OCI-LY3 (cell line): ENCODE measurements at regions not wholly inside any gene's neighbourhood (a gene's known extent, or its start where the extent isn't known, plus 50 kb on each side); places are given as distances from the start of the nearest gene placed in this dataset.
A peak's percentile ranks its signal among the peaks of the same experiment; 100 is the strongest.

Experiments used
- H2AFZ ChIP-seq: fragments of 200-600, 300-600 bp; shearing (Covaris generic); 2 replicates; pipeline ENCODE4 v1.6.0; 2014; ENCODE audit warnings: antibody characterized with exemption, low read depth, low read length
- H3K27ac ChIP-seq: fragments of 200-600, 300-600 bp; sonication (generic); 2 replicates; pipeline ENCODE4 v1.5.1; 2014; ENCODE audit warnings: mild to moderate bottlenecking, low read length, moderate library complexity, mixed read lengths
- H3K27me3 ChIP-seq: fragments of 200-600, 300-600 bp; sonication (generic); 2 replicates; pipeline ENCODE4 v1.6.1; 2014; ENCODE audit warnings: low read depth, low read length, mixed read lengths
- H3K36me3 ChIP-seq: fragments of 200-600, 300-600 bp; sonication (generic); replicated peaks from 2 replicates; pipeline ENCODE3; 2014; ENCODE audit warnings: low read depth, low read length, mixed read lengths
- H3K4me1 ChIP-seq: fragments of 300-600, 200-600 bp; sonication (generic); 2 replicates; pipeline ENCODE4 v1.6.1; 2014; ENCODE audit warnings: low read length, mixed read lengths
- H3K4me2 ChIP-seq: fragments of 200-600, 300-600 bp; sonication (generic); 2 replicates; pipeline ENCODE4 v1.6.1; 2014; ENCODE audit warnings: low read length, mixed read lengths
- H3K4me3 ChIP-seq: fragments of 300-600, 200-600 bp; sonication (generic); 2 replicates; pipeline ENCODE4 v1.5.1; 2014; ENCODE audit warnings: antibody characterized with exemption, mild to moderate bottlenecking, low read length, moderate library complexity
- H3K79me2 ChIP-seq: fragments of 300-600, 200-600 bp; shearing (Covaris generic); 2 replicates; pipeline ENCODE4 v1.6.1; 2014; ENCODE audit warnings: mild to moderate bottlenecking, low read length, mixed read lengths
- H3K9ac ChIP-seq: fragments of 300-600, 200-600 bp; shearing (Covaris generic); 2 replicates; pipeline ENCODE4 v1.6.0; 2014; ENCODE audit warnings: mild to moderate bottlenecking, low read length, moderate library complexity
- H3K9me3 ChIP-seq: fragments of 200-600, 300-600 bp; shearing (Covaris generic); 2 replicates; pipeline ENCODE4 v1.6.1; 2014; ENCODE audit warnings: low read length, mixed read lengths; ENCODE audit not compliant: insufficient read depth
- H4K20me1 ChIP-seq: fragments of 200-600, 300-600 bp; sonication (generic); 2 replicates; pipeline ENCODE4 v1.6.1; 2016; ENCODE audit warnings: low read length, mixed read lengths; ENCODE audit not compliant: insufficient read depth
- EZH2phosphoT487 ChIP-seq: fragments of 200-600 bp; shearing (Covaris generic); IDR thresholded peaks from 2 replicates; pipeline ENCODE4 v1.6.1; 2018; ENCODE audit warnings: antibody characterized with exemption, mixed run types, low read depth
- TF ChIP-seq, protein P1 (sequence below): fragments of 200-600, 300-600 bp; sonication (generic); IDR thresholded peaks from 2 replicates; pipeline ENCODE4 v1.5.1; 2014; ENCODE audit warnings: antibody characterized with exemption, low read length, low read depth

GRCh38 chr16:22732959-22733358 lies 81.0 kb upstream of the HS3ST2 start:
- H3K4me2 ChIP-seq = no peak overlapping the region
- no peak overlapping the region for H3K4me3 ChIP-seq
- no peaks in the 10 kb centered on the region for H3K79me2 ChIP-seq
- H2AFZ ChIP-seq = no peak overlapping the region
- no peaks in the 10 kb centered on the region for H3K36me3 ChIP-seq
- H3K27ac ChIP-seq = no peak overlapping the region
- H3K27me3 ChIP-seq = peaks cover 17% of the 10 kb centered on the region; the same call in 1 of the 2 replicates
- H3K9me3 ChIP-seq = no peaks in the 10 kb centered on the region
- no peak overlapping the region for H3K9ac ChIP-seq
- H4K20me1 ChIP-seq = no peaks in the 10 kb centered on the region
- no peaks in the 10 kb centered on the region for H3K4me1 ChIP-seq
- TF ChIP-seq EZH2phosphoT487 = no peak
- TF ChIP-seq, protein P1, sequence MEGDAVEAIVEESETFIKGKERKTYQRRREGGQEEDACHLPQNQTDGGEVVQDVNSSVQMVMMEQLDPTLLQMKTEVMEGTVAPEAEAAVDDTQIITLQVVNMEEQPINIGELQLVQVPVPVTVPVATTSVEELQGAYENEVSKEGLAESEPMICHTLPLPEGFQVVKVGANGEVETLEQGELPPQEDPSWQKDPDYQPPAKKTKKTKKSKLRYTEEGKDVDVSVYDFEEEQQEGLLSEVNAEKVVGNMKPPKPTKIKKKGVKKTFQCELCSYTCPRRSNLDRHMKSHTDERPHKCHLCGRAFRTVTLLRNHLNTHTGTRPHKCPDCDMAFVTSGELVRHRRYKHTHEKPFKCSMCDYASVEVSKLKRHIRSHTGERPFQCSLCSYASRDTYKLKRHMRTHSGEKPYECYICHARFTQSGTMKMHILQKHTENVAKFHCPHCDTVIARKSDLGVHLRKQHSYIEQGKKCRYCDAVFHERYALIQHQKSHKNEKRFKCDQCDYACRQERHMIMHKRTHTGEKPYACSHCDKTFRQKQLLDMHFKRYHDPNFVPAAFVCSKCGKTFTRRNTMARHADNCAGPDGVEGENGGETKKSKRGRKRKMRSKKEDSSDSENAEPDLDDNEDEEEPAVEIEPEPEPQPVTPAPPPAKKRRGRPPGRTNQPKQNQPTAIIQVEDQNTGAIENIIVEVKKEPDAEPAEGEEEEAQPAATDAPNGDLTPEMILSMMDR = no peak

- Histone ChIP-seq H2AFZ (no peak overlapping the region), H3K27ac (no peak overlapping the region), H3K4me2 (no peak overlapping the region), H3K79me2 (no peaks in the 10 kb centered on the region), H3K27me3 (peaks cover 15% of the 10 kb centered on the region; the same call in 1 of the 2 replicates), H3K9ac (no peak overlapping the region), H4K20me1 (no peaks in the 10 kb centered on the region), H3K4me3 (no peak overlapping the region), H3K4me1 (peaks cover 7% of the 10 kb centered on the region), H3K9me3 (no peaks in the 10 kb centered on the region), H3K36me3 (no peaks in the 10 kb centered on the region)
- no peak for TF ChIP-seq EZH2phosphoT487
- TF ChIP-seq, protein P1 = no peak
These were observed 79.6 kb upstream of the HS3ST2 start for GRCh38 chr16:22734368-22734767.

DNA sequence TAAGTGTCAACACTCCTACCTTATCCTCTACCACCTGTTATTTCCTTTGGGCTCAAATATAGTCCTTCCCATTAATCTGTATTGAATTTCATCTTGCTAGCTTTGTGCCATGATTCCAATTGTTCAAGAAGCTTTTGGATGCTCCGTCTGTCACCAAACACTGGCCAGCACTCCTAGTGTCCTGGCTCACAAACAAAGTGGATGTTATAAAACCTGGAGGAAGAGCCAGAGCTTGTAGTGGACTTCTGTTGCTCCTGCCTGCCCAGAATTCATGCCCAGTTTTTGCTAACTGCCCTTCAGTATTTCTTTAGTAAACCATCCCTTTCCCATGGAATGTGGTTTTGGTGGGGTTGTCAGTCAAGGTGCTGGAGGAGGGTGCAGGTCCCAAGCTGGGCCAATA lies 77.2 kb upstream of the HS3ST2 start:
- no peak overlapping the region for H2AFZ ChIP-seq
- no peak overlapping the region for H3K27ac ChIP-seq
- H3K9ac ChIP-seq = no peak overlapping the region
- H3K4me2 ChIP-seq = no peak overlapping the region
- no peak overlapping the region for H3K4me3 ChIP-seq
- no peaks in the 10 kb centered on the region for H3K9me3 ChIP-seq
- H3K79me2 ChIP-seq = no peaks in the 10 kb centered on the region
- peaks cover 9% of the 10 kb centered on the region; the same call in 1 of the 2 replicates for H3K27me3 ChIP-seq
- no peaks in the 10 kb centered on the region for H3K36me3 ChIP-seq
- H4K20me1 ChIP-seq = no peaks in the 10 kb centered on the region
- H3K4me1 ChIP-seq = peaks cover 7% of the 10 kb centered on the region
- TF ChIP-seq, protein P1 = no peak
- no peak for TF ChIP-seq EZH2phosphoT487

DNA sequence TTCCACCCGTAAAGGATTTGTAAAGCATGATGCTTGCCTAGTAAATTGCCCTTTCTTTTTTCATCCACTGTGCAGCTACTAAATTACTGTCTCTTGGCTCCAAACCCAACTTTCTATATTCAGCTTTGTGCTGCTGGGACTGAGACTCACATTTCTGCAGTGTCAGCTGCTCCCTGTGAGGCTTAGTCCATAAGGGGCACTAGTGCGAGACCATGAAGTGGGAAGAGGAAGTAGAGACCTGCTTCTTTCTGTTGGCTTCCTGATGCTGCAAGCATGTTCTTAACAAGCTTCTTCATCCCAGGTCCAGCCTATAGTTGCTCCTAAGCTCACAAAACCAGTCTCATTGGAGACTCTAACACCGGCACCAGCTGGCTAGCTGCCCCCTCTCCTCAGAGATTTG lies 74.9 kb upstream of the HS3ST2 start:
- Histone ChIP-seq H4K20me1 (no peaks in the 10 kb centered on the region), H3K9me3 (peaks cover 3% of the 10 kb centered on the region; the same call in 1 of the 2 replicates), H3K27me3 (no peaks in the 10 kb centered on the region), H3K27ac (no peak overlapping the region), H3K4me1 (peaks cover 10% of the 10 kb centered on the region), H3K36me3 (peaks cover 3% of the 10 kb centered on the region), H2AFZ (no peak overlapping the region), H3K79me2 (no peaks in the 10 kb centered on the region), H3K4me2 (peak overlapping the region; percentile 24; the same call in 1 of the 2 replicates), H3K4me3 (no peak overlapping the region), H3K9ac (no peak overlapping the region)
- no peak for TF ChIP-seq EZH2phosphoT487
- TF ChIP-seq, protein P1 = no peak
